Right lobe of liver (tissue), 6 donors: ENCODE measurements at regions not wholly inside any gene's neighbourhood (a gene's known extent, or its start where the extent isn't known, plus 50 kb on each side); places are given as distances from the start of the nearest gene placed in this dataset.

Experiments used
- ATAC-seq, 4 donors: fragments of 200-7000 bp; cut with Tn5 transposase; one replicate each; pipeline ENCODE4 v1.9.1; 2020; ENCODE audit warnings: mild to moderate bottlenecking in 4 of 4, moderate library complexity in 4 of 4
- DNase-seq, 3 donors: peaks; one replicate each; pipeline ENCODE4 v3.0.0-alpha.2; 2020
- H3K27ac ChIP-seq, 3 donors: fragments of 200-600 bp; one replicate each; pipeline ENCODE4 v1.8.0; 2022
- H3K27me3 ChIP-seq, 2 donors: fragments of 200-600 bp; one replicate each; pipeline ENCODE4 v1.8.0; 2022
- H3K36me3 ChIP-seq, 4 donors: fragments of 200-600 bp; sonication (generic) in 1 of 4; one replicate each; pipeline versions ENCODE4 v1.5.1 to v1.8.0; 2017 to 2022; ENCODE audit warnings: control low read depth in 1 of 4
- H3K4me1 ChIP-seq, 4 donors: fragments of 200-600 bp; sonication (generic) in 1 of 4; one replicate each; pipeline versions ENCODE4 v1.5.1 to v1.8.0; 2017 to 2022; ENCODE audit warnings: control low read depth in 1 of 4
- H3K4me3 ChIP-seq, 3 donors: fragments of 200-600 bp; one replicate each; pipeline ENCODE4 v1.8.0; 2022
- H3K9me3 ChIP-seq, 4 donors: fragments of 200-600 bp; sonication (generic) in 1 of 4; one replicate each; pipeline versions ENCODE4 v1.5.1 to v1.8.0; 2017 to 2022; ENCODE audit warnings: control low read depth in 1 of 4
- CTCF ChIP-seq, 4 donors: fragments of 200-600 bp in 3 of 4; fragments of 450-650 bp in 1 of 4; IDR thresholded peaks; one replicate each; pipeline versions ENCODE4 v1.5.1 to v1.8.0; 2016 to 2022; ENCODE audit warnings: antibody characterized with exemption in 4 of 4, mild to moderate bottlenecking in 2 of 4
- POLR2A ChIP-seq: fragments of 450-650 bp; IDR thresholded peaks from one replicate; pipeline ENCODE4 v1.6.1; 2017; ENCODE audit warnings: antibody characterized with exemption, mild to moderate bottlenecking
- WGBS: methylation state at CpG from one replicate; pipeline ENCODE4 v1.1.6; 2018; ENCODE audit warnings: low coverage, low lambda C conversion rate; ENCODE audit not compliant: insufficient coverage; ENCODE audit errors: missing lambda C conversion rate; 5-methylcytosine and 5-hydroxymethylcytosine counted together
- intact Hi-C, 2 donors: fragments of 100-400 bp; cut with DNase I; formaldehyde crosslinking; loops; one replicate each; pipeline versions ENCODE4 v1.11.2 to v1.14.1; 2022
- donor health status: DM: no; HTN: yes; CAD: no.
- donor health status: DM: no; HTN: no; CAD: no.
- donor health status: DM: no; HTN: no; CAD: no.
- donor health status: DM: no; HTN: yes; CAD: no.
- donor health status: DM: no; HTN: yes; CAD: no.

- TF ChIP-seq POLR2A = no peak
- TF ChIP-seq CTCF (IDR thresholded peaks at IDR 0.05) = no peak
- Histone ChIP-seq H3K9me3 (no peaks in the 10 kb centered on the region), H3K4me3 (no peak overlapping the region), H3K4me1 (no peaks in the 10 kb centered on the region), H3K27me3 (no peaks in the 10 kb centered on the region), H3K27ac (no peak overlapping the region), H3K36me3 (no peaks in the 10 kb centered on the region)
- ATAC-seq (no peak), DNase-seq (peak in 2 of 3 donors; percentile 2 to 23)
- intact Hi-C loops = no loop called here
- WGBS = 65% methylated on average over 12 of the region's 18 CpGs
Measured at GRCh38 chr9:134557331-134557730, 84.3 kb upstream of the COL5A1 start.

- intact Hi-C loops = no loop called here
- DNase-seq = peak in 2 of 3 donors; percentile 1 to 13
- H3K4me3 ChIP-seq = no peak overlapping the region
Measured at GRCh38 chr9:134558124-134558905, 83.3 kb upstream of the COL5A1 start.

GRCh38 chr9:134559013-134559412, 82.6 kb upstream of the COL5A1 start:
- no peaks in the 10 kb centered on the region for H3K27me3 ChIP-seq
- intact Hi-C loops = no loop called here
- no peak overlapping the region for H3K4me3 ChIP-seq
- no peaks in the 10 kb centered on the region for H3K36me3 ChIP-seq
- DNase-seq (peak in 2 of 3 donors; percentile 3 to 18), ATAC-seq (no peak)
- no peak for TF ChIP-seq CTCF (IDR thresholded peaks at IDR 0.05)
- TF ChIP-seq POLR2A = no peak
- H3K27ac ChIP-seq = no peak overlapping the region
- WGBS = 33% methylated on average over 3 of the region's 5 CpGs
- no peaks in the 10 kb centered on the region for H3K4me1 ChIP-seq
- no peaks in the 10 kb centered on the region for H3K9me3 ChIP-seq

More at GRCh38 chr9:134558124-134558905, 83.3 kb upstream of the COL5A1 start:
- Histone ChIP-seq H3K27me3 (no peaks in the 10 kb centered on the region), H3K27ac (no peak overlapping the region), H3K9me3 (no peaks in the 10 kb centered on the region), H3K4me1 (no peaks in the 10 kb centered on the region), H3K36me3 (no peaks in the 10 kb centered on the region)
- ATAC-seq = no peak
- TF ChIP-seq CTCF (IDR thresholded peaks at IDR 0.05) = no peak
- 64% methylated on average over 17 of the region's 19 CpGs for WGBS

GRCh38 chr9:134560206-134560605, 81.4 kb upstream of the COL5A1 start:
- Histone ChIP-seq H3K27me3 (no peaks in the 10 kb centered on the region), H3K9me3 (no peaks in the 10 kb centered on the region), H3K36me3 (no peaks in the 10 kb centered on the region), H3K4me1 (no peaks in the 10 kb centered on the region), H3K4me3 (no peak overlapping the region), H3K27ac (no peak overlapping the region)
- 61% methylated on average over 5 of the region's 5 CpGs for WGBS
- DNase-seq (peak in 2 of 3 donors; percentile 2 to 41), ATAC-seq (no peak)
- intact Hi-C loops = no loop called here
- TF ChIP-seq POLR2A = no peak
- no peak for TF ChIP-seq CTCF (IDR thresholded peaks at IDR 0.05)
